ENCODE measurements at regions not wholly inside any gene's neighbourhood (a gene's known extent, or its start where the extent isn't known, plus 50 kb on each side); places are given as distances from the start of the nearest gene placed in this dataset.
"Not testable (repeated sequence)": the region's sequence is repeated elsewhere in the genome, so short reads cannot be mapped to it uniquely, and the experiment has no call there.

- DNase-seq: not testable (repeated sequence)
Observed at GRCh38 chr1:172839639-172840038, 180.7 kb downstream of the FASLG start.

- no peak for DNase-seq
Observed at GRCh38 chr1:172843444-172843843, 184.5 kb downstream of the FASLG start.

GRCh38 chr1:172845371-172845770 is 186.5 kb downstream of the FASLG start:
- DNase-seq: no peak

GRCh38 chr1:172845865-172846264 is 187.0 kb downstream of the FASLG start:
- DNase-seq: no peak

- not testable (repeated sequence) for DNase-seq
Observed at GRCh38 chr1:172847814-172848213, 188.9 kb downstream of the FASLG start.

GRCh38 chr1:172849653-172850052 is 190.8 kb downstream of the FASLG start:
- DNase-seq: no peak

GRCh38 chr1:172851077-172851476 is 192.2 kb downstream of the FASLG start:
- no peak for DNase-seq

GRCh38 chr1:172851856-172852255 is 193.0 kb downstream of the FASLG start:
- DNase-seq: no peak

GRCh38 chr1:172855983-172856382 is 194.8 kb downstream of the TNFSF18 start:
- DNase-seq: not testable (repeated sequence)

GRCh38 chr1:172863031-172863430 is 187.7 kb downstream of the TNFSF18 start:
- DNase-seq: no peak

GRCh38 chr1:172867216-172867818 is 183.4 kb downstream of the TNFSF18 start:
- DNase-seq: no peak

GRCh38 chr1:172870901-172871606 is 179.7 kb downstream of the TNFSF18 start:
- no peak for DNase-seq

- no peak for DNase-seq
Observed at GRCh38 chr1:172874950-172875349, 175.8 kb downstream of the TNFSF18 start.

GRCh38 chr1:172875892-172876291 is 174.8 kb downstream of the TNFSF18 start:
- DNase-seq: no peak

GRCh38 chr1:172882385-172882784 is 168.4 kb downstream of the TNFSF18 start:
- DNase-seq: no peak

- DNase-seq: no peak
Observed at GRCh38 chr1:172882791-172883386, 167.9 kb downstream of the TNFSF18 start.

GRCh38 chr1:172883387-172883791 is 167.4 kb downstream of the TNFSF18 start:
- no peak for DNase-seq

GRCh38 chr1:172883844-172884243 is 166.9 kb downstream of the TNFSF18 start:
- DNase-seq: no peak

GRCh38 chr1:172885411-172885810 is 165.3 kb downstream of the TNFSF18 start:
- DNase-seq: no peak

- DNase-seq: no peak
Observed at GRCh38 chr1:172885971-172886370, 164.8 kb downstream of the TNFSF18 start.

- DNase-seq: no peak
Observed at GRCh38 chr1:172887162-172887561, 163.6 kb downstream of the TNFSF18 start.

GRCh38 chr1:172893146-172893841 is 157.4 kb downstream of the TNFSF18 start:
- DNase-seq: no peak

- no peak for DNase-seq
Observed at GRCh38 chr1:172894349-172895049, 156.2 kb downstream of the TNFSF18 start.
